Endothelial cell of umbilical vein (primary cell): ENCODE measurements at regions not wholly inside any gene's neighbourhood (a gene's known extent, or its start where the extent isn't known, plus 50 kb on each side); places are given as distances from the start of the nearest gene placed in this dataset.

Experiments used
- BruUV-seq: library from RNA; stranded (reverse); fragments of 400-500 nt; replicated peaks from 2 replicates; lab custom pipeline; 2021; lab: Mats Ljungman, UMichigan
- CTCF ChIA-PET: fragments of 300-600, 350-600 bp; sonication (Branson Sonifier 250); formaldehyde crosslinking; loops from one replicate; lab custom pipeline; 2021; ENCODE audit warnings: antibody characterized with exemption, inconsistent platforms; lab: Charles Lee
- POLR2A ChIA-PET: fragments of 300-600, 350-600 bp; sonication (Branson Sonifier 250); formaldehyde crosslinking; loops from one replicate; lab custom pipeline; 2021; ENCODE audit warnings: antibody characterized with exemption, inconsistent platforms; lab: Charles Lee
- DNase-seq: peaks from one replicate; pipeline ENCODE4 v3.0.0-alpha.2; 2011; ENCODE audit warnings: low read depth, low spot score
- FAIRE-seq: peaks from 2 replicates; lab custom pipeline; 2011; peaks lifted over from hg19 to GRCh38; lab: Jason Lieb, UNC
- H2AFZ ChIP-seq: 2 replicates; pipeline ENCODE4 v1.6.0; 2012; ENCODE audit warnings: low read depth, low read length, control low read depth, inconsistent platforms
- H3K27ac ChIP-seq: 2 replicates; pipeline ENCODE4 v1.5.1; 2011; ENCODE audit warnings: low read depth, mild to moderate bottlenecking, control low read depth, low read length, moderate library complexity; ENCODE audit not compliant: insufficient read depth
- H3K27me3 ChIP-seq, 2 experiments: 2 replicates each; pipeline versions ENCODE4 v1.6.0 to v1.6.1; 2011; ENCODE audit warnings: low read length in 2 of 2, mixed read lengths in 1 of 2; ENCODE audit not compliant: control insufficient read depth in 2 of 2, insufficient read depth in 2 of 2
- H3K36me3 ChIP-seq, 2 experiments: 2 replicates in 1 of 2; 3 replicates in 1 of 2; pipeline ENCODE4 v1.5.1; 2011; ENCODE audit warnings: low read length in 2 of 2, mild to moderate bottlenecking in 1 of 2, moderate library complexity in 1 of 2; ENCODE audit not compliant: control insufficient read depth in 2 of 2, insufficient read depth in 2 of 2; ENCODE audit errors: extremely low read depth in 1 of 2
- H3K4me1 ChIP-seq: 3 replicates; pipeline ENCODE4 v1.5.1; 2011; ENCODE audit warnings: mild to moderate bottlenecking, low read length; ENCODE audit not compliant: control insufficient read depth, insufficient read depth; ENCODE audit errors: extremely low read depth
- H3K4me2 ChIP-seq: 2 replicates; pipeline ENCODE4 v1.6.1; 2011; ENCODE audit warnings: low read length, control low read depth, mixed read lengths; ENCODE audit not compliant: insufficient read depth
- H3K4me3 ChIP-seq, 3 experiments: fragments of 200-600 bp in 1 of 3; sonication (generic), shearing (Covaris generic) in 1 of 3; replicated peaks in 1 of 3; 2 replicates each; pipeline ENCODE4 v1.5.1; 2011 to 2016; ENCODE audit warnings: control low read depth in 3 of 3, low read length in 3 of 3, mild to moderate bottlenecking in 2 of 3, inconsistent platforms in 1 of 3, low read depth in 1 of 3, moderate library complexity in 1 of 3; ENCODE audit not compliant: insufficient read depth in 1 of 3
- H3K79me2 ChIP-seq: 2 replicates; pipeline ENCODE4 v1.6.0; 2012; ENCODE audit warnings: low read length, inconsistent platforms; ENCODE audit not compliant: control insufficient read depth, insufficient read depth
- H3K9ac ChIP-seq: replicated peaks from 2 replicates; pipeline ENCODE3; 2011; ENCODE audit warnings: low read length, control low read depth; ENCODE audit not compliant: insufficient read depth; ENCODE audit errors: extremely low read depth
- H3K9me1 ChIP-seq: replicated peaks from 3 replicates; pipeline ENCODE4 v1.6.0; 2011; ENCODE audit warnings: mild to moderate bottlenecking, low read length; ENCODE audit not compliant: control insufficient read depth, insufficient read depth; ENCODE audit errors: extremely low read depth
- H3K9me3 ChIP-seq: replicated peaks from 2 replicates; pipeline ENCODE4 v1.5.1; 2012; ENCODE audit warnings: low read length, inconsistent platforms; ENCODE audit not compliant: control insufficient read depth, insufficient read depth
- H4K20me1 ChIP-seq: replicated peaks from 2 replicates; pipeline ENCODE3; 2011; ENCODE audit warnings: mild to moderate bottlenecking, low read length; ENCODE audit not compliant: control insufficient read depth, insufficient read depth; ENCODE audit errors: extremely low read depth
- CTCF ChIP-seq, 2 donors: IDR thresholded peaks; 1 replicate in 1 of 2; 2 replicates in 1 of 2; pipeline ENCODE4 v1.5.1; 2011; ENCODE audit warnings: low read length in 2 of 2, mild to moderate bottlenecking in 2 of 2, moderate library complexity in 2 of 2, control low read depth in 1 of 2, inconsistent platforms in 1 of 2, low read depth in 1 of 2; ENCODE audit not compliant: insufficient read depth in 1 of 2; ENCODE audit errors: extremely low read depth in 1 of 2
- EZH2 ChIP-seq: IDR thresholded peaks from 2 replicates; pipeline ENCODE4 v1.6.1; 2012; ENCODE audit warnings: borderline replicate concordance, low read depth, mild to moderate bottlenecking, moderate library complexity, low read length, inconsistent platforms; ENCODE audit not compliant: severe bottlenecking
- FOS ChIP-seq: IDR thresholded peaks from 2 replicates; pipeline ENCODE4 v1.6.1; 2011; ENCODE audit warnings: mild to moderate bottlenecking, low read length, moderate library complexity, borderline replicate concordance; ENCODE audit not compliant: insufficient read depth
- GATA2 ChIP-seq: IDR thresholded peaks from 2 replicates; pipeline ENCODE4 v1.7.0; 2011; ENCODE audit warnings: low read depth, mild to moderate bottlenecking, moderate library complexity, mixed read lengths, low read length; ENCODE audit not compliant: insufficient read length, insufficient read depth
- JUN ChIP-seq: IDR thresholded peaks from 2 replicates; pipeline ENCODE4 v1.6.1; 2011; ENCODE audit warnings: borderline replicate concordance, low read depth; ENCODE audit not compliant: insufficient read length, insufficient read depth
- MAX ChIP-seq: IDR thresholded peaks from 2 replicates; pipeline ENCODE4 v1.6.1; 2011; ENCODE audit not compliant: insufficient read depth, insufficient read length
- MYC ChIP-seq: IDR thresholded peaks from one replicate; pipeline ENCODE4 v1.6.1; 2011; ENCODE audit warnings: mild to moderate bottlenecking, low read depth, low read length
- POLR2A ChIP-seq: IDR thresholded peaks from 2 replicates; pipeline ENCODE4 v1.6.1; 2012; ENCODE audit warnings: low read depth, mild to moderate bottlenecking, control low read depth, low read length
- POLR2AphosphoS5 ChIP-seq: IDR thresholded peaks from 2 replicates; pipeline ENCODE4 v1.6.1; 2012; ENCODE audit warnings: low read depth, mild to moderate bottlenecking, control low read depth, low read length, moderate library complexity; ENCODE audit not compliant: insufficient read depth
- dilution Hi-C: fragments of 300-500 bp; cut with MboI; formaldehyde crosslinking; loops from one replicate; pipeline ENCODE4 v1.15.0; 2019; ENCODE audit warnings: low sequenced_read_pairs; ENCODE audit not compliant: extremely low pct_ligation_motif_present
- intact Hi-C: fragments of 100-400 bp; cut with micrococcal nuclease; formaldehyde crosslinking; loops from one replicate; pipeline ENCODE4 v1.10.0; 2022

GRCh38 chr6:21441386-21441785, 152.2 kb upstream of the SOX4 start:
- Histone ChIP-seq H3K9me3 (no peaks in the 10 kb centered on the region), H3K27ac (no peak overlapping the region), H3K4me3 (no peak overlapping the region), H3K9me1 (no peaks in the 10 kb centered on the region), H3K79me2 (no peaks in the 10 kb centered on the region), H3K4me2 (no peak overlapping the region), H3K36me3 (no peaks in the 10 kb centered on the region), H4K20me1 (no peaks in the 10 kb centered on the region), H3K9ac (no peak overlapping the region), H3K4me1 (no peaks in the 10 kb centered on the region), H2AFZ (no peak overlapping the region), H3K27me3 (peaks cover 0 to 1% of the 10 kb centered on the region in 2 experiments)
- intact Hi-C loops (no loop called here), dilution Hi-C loops (no loop called here)
- POLR2A ChIA-PET: no interaction called here
- TF ChIP-seq GATA2 (no peak), CTCF (IDR thresholded peaks at IDR 0.05; ENCODE audit: extremely low read depth in 1 of 2, insufficient read depth in 1 of 2, low read depth in 1 of 2, low read length in 2 of 2) (no peak), POLR2AphosphoS5 (no peak), MYC (no peak), MAX (no peak), EZH2 (no peak), JUN (no peak), FOS (no peak), POLR2A (no peak)
- BruUV-seq: no TSS peak
- CTCF ChIA-PET: no interaction called here
- DNase-seq: no peak
- FAIRE-seq: no peak
